Right ventricle myocardium superior (tissue), 1 donor: ENCODE measurements at regions not wholly inside any gene's neighbourhood (a gene's known extent, or its start where the extent isn't known, plus 50 kb on each side); places are given as distances from the start of the nearest gene placed in this dataset.

Source experiments
- ATAC-seq: fragments of 200-7000 bp; cut with Tn5 transposase; one replicate; pipeline ENCODE4 v1.9.1; 2020; ENCODE audit warnings: mild to moderate bottlenecking; ENCODE audit not compliant: poor library complexity
- DNase-seq: peaks from one replicate; pipeline ENCODE4 v3.0.0-alpha.2; 2020
- intact Hi-C: fragments of 100-400 bp; cut with DNase I; formaldehyde crosslinking; loops from one replicate; pipeline ENCODE4 v1.11.2; 2022
- donor health status: DM: no; HTN: yes; CAD: no; lungs with severe emphysema.

GRCh38 chr13:112320303-112320702 lies 55.9 kb upstream of the SPACA7 start:
- no peak for ATAC-seq
- intact Hi-C loops = no loop called here
- no peak for DNase-seq

DNA sequence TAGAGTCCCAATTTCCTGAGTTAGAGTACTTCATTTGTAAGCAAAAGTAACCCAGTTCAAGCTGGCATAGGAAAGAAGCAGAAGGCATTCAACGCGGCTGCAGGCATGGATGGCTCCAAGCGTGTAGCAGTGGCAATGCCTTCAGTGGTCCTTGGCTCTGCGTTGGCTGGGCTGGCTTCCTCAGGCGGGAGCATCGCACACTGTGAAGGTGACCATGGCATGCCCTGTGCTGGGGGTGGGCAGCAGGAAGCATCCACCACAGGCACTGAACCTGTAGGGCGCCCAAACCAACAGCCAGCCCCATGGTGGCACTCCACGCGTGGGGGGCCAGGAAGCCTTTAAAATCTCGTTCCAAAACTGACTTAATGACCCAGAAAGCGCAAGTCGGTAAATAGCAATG lies 53.6 kb upstream of the SPACA7 start:
- ATAC-seq = no peak
- DNase-seq = no peak
- intact Hi-C loops = no loop called here

DNA sequence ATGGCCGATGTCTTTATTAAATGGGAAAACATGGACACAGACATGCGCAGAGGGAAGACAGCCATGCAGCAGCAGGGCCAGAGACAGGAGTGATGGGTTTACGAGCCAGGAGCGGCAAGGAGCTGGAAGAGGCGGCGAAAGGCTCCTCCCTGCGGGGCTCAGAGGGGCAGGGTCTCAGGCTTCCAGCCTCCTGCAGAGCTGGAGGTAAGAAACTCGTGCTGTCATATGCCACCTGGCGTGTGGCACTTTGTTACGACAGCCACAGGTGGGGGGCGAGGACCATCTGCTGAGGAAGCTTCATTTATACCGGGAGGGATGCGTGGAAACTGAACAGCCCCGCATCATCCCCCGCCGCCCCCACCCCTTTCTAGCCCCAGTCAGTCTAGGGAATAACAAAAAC lies 52.0 kb upstream of the SPACA7 start:
- no peak for ATAC-seq
- no peak for DNase-seq
- intact Hi-C loops = no loop called here

GRCh38 chr13:112325142-112325808 lies 50.9 kb upstream of the SPACA7 start:
- ATAC-seq = no peak
- no peak for DNase-seq
- intact Hi-C loops = no loop called here

DNA sequence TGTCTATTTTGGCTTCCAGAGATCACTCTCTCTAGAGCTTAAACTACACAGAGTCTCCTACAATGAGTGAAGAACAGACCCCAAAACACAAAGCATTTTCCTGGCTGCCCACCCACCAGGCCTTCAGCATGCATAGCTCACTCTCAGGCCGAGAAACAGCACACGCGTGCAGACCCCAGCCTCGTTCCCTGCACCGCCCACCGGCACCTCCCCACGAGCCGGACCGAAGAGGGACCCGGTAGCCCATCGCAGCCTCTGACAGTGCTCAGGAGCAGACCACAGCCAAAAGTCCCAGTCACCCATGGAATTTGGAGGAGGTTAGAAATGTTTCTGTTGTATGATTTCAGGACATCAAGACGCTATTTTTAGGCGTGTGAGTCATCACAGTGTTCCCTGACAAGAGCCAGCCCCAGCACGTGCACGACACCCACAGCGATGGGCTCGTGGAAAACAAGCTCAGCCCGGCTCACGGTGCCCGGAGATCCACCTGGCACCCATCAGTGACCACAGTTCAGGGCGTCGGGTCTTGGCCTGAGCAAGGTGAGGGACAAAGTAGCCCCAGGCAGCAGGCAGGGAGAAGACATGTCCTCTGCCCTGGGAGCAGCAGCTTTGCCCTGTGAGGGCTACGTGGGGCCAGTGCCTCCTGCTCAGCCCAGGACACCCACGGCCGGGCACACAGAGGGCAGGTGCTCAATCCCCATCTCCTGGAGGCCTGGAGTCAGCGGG lies 50.1 kb upstream of the SPACA7 start:
- intact Hi-C loops = no loop called here
- ATAC-seq (peak; percentile 75), DNase-seq (no peak)
